Esophagus squamous epithelium (tissue), 5 donors: ENCODE measurements at regions not wholly inside any gene's neighbourhood (a gene's known extent, or its start where the extent isn't known, plus 50 kb on each side); places are given as distances from the start of the nearest gene placed in this dataset.

Experiments
- DNase-seq: peaks from one replicate; lab custom pipeline; 2025; lab: John Stamatoyannopoulos, UW
- H3K27ac ChIP-seq, 4 donors: fragments of 200-600 bp; sonication (generic); one replicate each; pipeline ENCODE4 v1.5.1; 2016 to 2019; ENCODE audit warnings: mild to moderate bottlenecking in 1 of 4
- H3K27me3 ChIP-seq, 4 donors: fragments of 200-600 bp; sonication (generic); 1 replicate in 3 of 4; 2 replicates in 1 of 4; pipeline versions ENCODE4 v1.5.1 to v1.6.0; 2017 to 2021; ENCODE audit warnings: antibody characterized with exemption in 1 of 4
- H3K36me3 ChIP-seq, 3 donors: fragments of 200-600 bp; sonication (generic); one replicate each; pipeline ENCODE4 v1.5.1; 2016 to 2019
- H3K4me1 ChIP-seq, 3 donors: fragments of 200-600 bp; sonication (generic); one replicate each; pipeline ENCODE4 v1.5.1; 2017 to 2019
- H3K4me3 ChIP-seq, 4 donors: fragments of 200-600 bp; sonication (generic); 1 replicate in 3 of 4; 2 replicates in 1 of 4; pipeline ENCODE4 v1.5.1; 2016 to 2019; ENCODE audit warnings: mild to moderate bottlenecking in 2 of 4, moderate library complexity in 1 of 4
- H3K9me3 ChIP-seq, 3 donors: fragments of 200-600 bp; sonication (generic); one replicate each; pipeline ENCODE4 v1.5.1; 2016 to 2019
- POLR2A ChIP-seq, 4 donors: fragments of 450-650 bp; IDR thresholded peaks; one replicate each; pipeline ENCODE4 v1.6.1; 2017; ENCODE audit warnings: antibody characterized with exemption in 4 of 4, mild to moderate bottlenecking in 4 of 4, moderate library complexity in 3 of 4
- WGBS, 2 donors: methylation state at CpG; one replicate each; pipeline ENCODE4 v1.1.5; 2018; 5-methylcytosine and 5-hydroxymethylcytosine counted together
- intact Hi-C: fragments of 100-400 bp; cut with DNase I; formaldehyde crosslinking; loops from one replicate; pipeline ENCODE4 v1.15.0; 2022
- TF ChIP-seq, protein P1 (sequence below), 6 experiments: fragments of 450-650 bp in 4 of 6; fragments of 200-600 bp in 2 of 6; sonication (generic) in 2 of 6; IDR thresholded peaks; one replicate each; pipeline ENCODE4 v1.5.1; 2016 to 2019; ENCODE audit warnings: antibody characterized with exemption in 6 of 6, mild to moderate bottlenecking in 4 of 6, moderate library complexity in 4 of 6
- donor health status: DM: yes; HTN: yes; CAD: no.

DNA sequence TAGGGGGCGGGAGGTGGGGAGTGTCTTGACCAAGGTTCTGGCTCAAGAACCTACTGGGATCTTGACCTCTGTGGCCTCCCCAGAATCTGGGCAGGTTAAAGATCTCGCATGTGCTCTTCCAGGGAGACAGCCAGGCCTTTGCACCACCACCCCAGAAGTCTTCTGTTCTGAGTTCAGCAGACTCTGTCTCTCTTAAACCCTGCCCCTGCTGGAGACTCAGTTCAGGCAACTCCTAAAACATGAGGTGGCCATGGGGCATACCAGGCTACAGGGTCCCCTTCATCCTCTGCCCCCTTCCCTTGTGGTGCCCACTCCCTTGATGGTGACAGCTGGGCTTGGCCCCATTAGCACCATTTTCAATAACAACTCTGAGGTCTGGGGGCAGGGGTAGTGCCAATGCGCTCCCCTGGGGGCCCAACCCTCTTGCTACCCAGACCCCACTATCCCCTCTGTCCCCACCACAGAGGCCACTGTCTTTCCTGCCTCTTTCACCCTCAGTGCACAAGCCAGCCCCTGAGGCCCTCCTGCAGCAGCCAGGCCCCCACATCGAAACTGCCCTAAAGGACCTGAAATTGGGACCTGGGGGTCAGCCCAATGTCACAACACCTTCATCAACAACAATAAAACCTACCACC is 132.7 kb upstream of the RUNX3 start:
- Histone ChIP-seq H3K4me3 (no peak overlapping the region), H3K27me3 (peaks cover 0 to 26% (median 0%) of the 10 kb centered on the region in 4 donors), H3K27ac (no peak overlapping the region), H3K36me3 (no peaks in the 10 kb centered on the region), H3K4me1 (peaks cover 3 to 14% (median 3%) of the 10 kb centered on the region in 3 donors), H3K9me3 (no peaks in the 10 kb centered on the region)
- intact Hi-C loops, result no loop called here
- DNase-seq, result no peak
- 86 to 94% methylated on average over 1 to 4 of the region's 4 CpGs for WGBS, 2 donors
- TF ChIP-seq, protein P1, sequence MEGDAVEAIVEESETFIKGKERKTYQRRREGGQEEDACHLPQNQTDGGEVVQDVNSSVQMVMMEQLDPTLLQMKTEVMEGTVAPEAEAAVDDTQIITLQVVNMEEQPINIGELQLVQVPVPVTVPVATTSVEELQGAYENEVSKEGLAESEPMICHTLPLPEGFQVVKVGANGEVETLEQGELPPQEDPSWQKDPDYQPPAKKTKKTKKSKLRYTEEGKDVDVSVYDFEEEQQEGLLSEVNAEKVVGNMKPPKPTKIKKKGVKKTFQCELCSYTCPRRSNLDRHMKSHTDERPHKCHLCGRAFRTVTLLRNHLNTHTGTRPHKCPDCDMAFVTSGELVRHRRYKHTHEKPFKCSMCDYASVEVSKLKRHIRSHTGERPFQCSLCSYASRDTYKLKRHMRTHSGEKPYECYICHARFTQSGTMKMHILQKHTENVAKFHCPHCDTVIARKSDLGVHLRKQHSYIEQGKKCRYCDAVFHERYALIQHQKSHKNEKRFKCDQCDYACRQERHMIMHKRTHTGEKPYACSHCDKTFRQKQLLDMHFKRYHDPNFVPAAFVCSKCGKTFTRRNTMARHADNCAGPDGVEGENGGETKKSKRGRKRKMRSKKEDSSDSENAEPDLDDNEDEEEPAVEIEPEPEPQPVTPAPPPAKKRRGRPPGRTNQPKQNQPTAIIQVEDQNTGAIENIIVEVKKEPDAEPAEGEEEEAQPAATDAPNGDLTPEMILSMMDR (IDR thresholded peaks at IDR 0.05), result no peak
- no peak for TF ChIP-seq POLR2A (IDR thresholded peaks at IDR 0.05)

GRCh38 chr1:25061261-25061995 is 131.4 kb upstream of the RUNX3 start:
- Histone ChIP-seq H3K4me1 (peaks cover 1 to 13% (median 2%) of the 10 kb centered on the region in 3 donors), H3K27ac (no peak overlapping the region), H3K27me3 (peaks cover 0 to 38% (median 0%) of the 10 kb centered on the region in 4 donors), H3K4me3 (no peak overlapping the region), H3K36me3 (no peaks in the 10 kb centered on the region), H3K9me3 (no peaks in the 10 kb centered on the region)
- intact Hi-C loops, result no loop called here
- DNase-seq, result no peak
- WGBS, 2 donors, result 80 to 81% methylated on average over 10 to 12 of the region's 12 CpGs
- TF ChIP-seq, protein P1 (IDR thresholded peaks at IDR 0.05), result no peak
- no peak for TF ChIP-seq POLR2A (IDR thresholded peaks at IDR 0.05)

- no peaks in the 10 kb centered on the region for H3K9me3 ChIP-seq
- no peak overlapping the region for H3K27ac ChIP-seq
- 66 to 71% methylated on average over 3 of the region's 3 CpGs for WGBS, 2 donors
- TF ChIP-seq POLR2A (IDR thresholded peaks at IDR 0.05), result no peak
- TF ChIP-seq, protein P1 (IDR thresholded peaks at IDR 0.05), result no peak
- H3K4me1 ChIP-seq, result no peaks in the 10 kb centered on the region
- intact Hi-C loops, result no loop called here
- no peaks in the 10 kb centered on the region for H3K36me3 ChIP-seq
- H3K4me3 ChIP-seq, result no peak overlapping the region
- H3K27me3 ChIP-seq, result peaks cover 0 to 59% (median 0%) of the 10 kb centered on the region in 4 donors
- DNase-seq, result no peak
Observed at GRCh38 chr1:25057188-25057587, 127.1 kb upstream of the RUNX3 start.

- Histone ChIP-seq H3K36me3 (no peaks in the 10 kb centered on the region), H3K4me1 (no peaks in the 10 kb centered on the region), H3K9me3 (no peaks in the 10 kb centered on the region), H3K4me3 (no peak overlapping the region), H3K27ac (no peak overlapping the region), H3K27me3 (peaks cover 0 to 64% (median 0%) of the 10 kb centered on the region in 4 donors)
- TF ChIP-seq POLR2A (IDR thresholded peaks at IDR 0.05), result no peak
- TF ChIP-seq, protein P1 (IDR thresholded peaks at IDR 0.05), result no peak
- intact Hi-C loops, result no loop called here
- DNase-seq, result no peak
- 74 to 91% methylated on average over 3 to 6 of the region's 9 CpGs for WGBS, 2 donors
Observed at GRCh38 chr1:25056536-25056935, 126.5 kb upstream of the RUNX3 start.

GRCh38 chr1:25055961-25056360 is 125.9 kb upstream of the RUNX3 start:
- intact Hi-C loops, result no loop called here
- no peak for DNase-seq

More at GRCh38 chr1:25055961-25056360, 125.9 kb upstream of the RUNX3 start:
- H3K36me3 ChIP-seq, result no peaks in the 10 kb centered on the region
- H3K27me3 ChIP-seq, result peaks cover 0 to 65% (median 0%) of the 10 kb centered on the region in 4 donors
- no peaks in the 10 kb centered on the region for H3K4me1 ChIP-seq
- TF ChIP-seq, protein P1 (IDR thresholded peaks at IDR 0.05), result no peak
- TF ChIP-seq POLR2A (IDR thresholded peaks at IDR 0.05), result no peak
- no peak overlapping the region for H3K4me3 ChIP-seq
- no peaks in the 10 kb centered on the region for H3K9me3 ChIP-seq
- 40 to 61% methylated on average over 1 to 5 of the region's 5 CpGs for WGBS, 2 donors
- no peak overlapping the region for H3K27ac ChIP-seq
